GM04504 (cell line): ENCODE measurements at regions not wholly inside any gene's neighbourhood (a gene's known extent, or its start where the extent isn't known, plus 50 kb on each side); places are given as distances from the start of the nearest gene placed in this dataset.

Experiments
- DNase-seq: peaks from one replicate; pipeline ENCODE4 v3.0.0-alpha.2; 2012; ENCODE audit warnings: low read depth

DNA sequence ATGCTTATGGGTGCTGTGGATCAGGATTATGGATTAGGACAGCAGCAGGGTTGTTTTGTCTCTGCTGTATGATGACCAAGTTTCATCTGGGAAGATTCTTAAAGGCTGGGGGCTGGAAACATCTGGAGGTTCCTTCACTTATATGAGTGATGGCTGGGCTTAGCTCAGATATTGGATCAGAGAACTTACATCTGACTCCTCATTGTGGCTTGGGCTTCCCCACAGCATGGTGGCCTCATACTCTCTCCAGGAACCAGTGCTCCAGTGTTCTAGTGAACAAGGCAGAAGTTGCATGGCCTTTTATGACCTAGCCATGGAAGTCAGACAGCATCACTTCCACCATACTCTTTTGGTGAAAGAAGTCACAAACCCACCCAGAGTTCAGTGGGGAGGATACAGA lies 336.1 kb upstream of the TBX3 start:
- DNase-seq = no peak

DNA sequence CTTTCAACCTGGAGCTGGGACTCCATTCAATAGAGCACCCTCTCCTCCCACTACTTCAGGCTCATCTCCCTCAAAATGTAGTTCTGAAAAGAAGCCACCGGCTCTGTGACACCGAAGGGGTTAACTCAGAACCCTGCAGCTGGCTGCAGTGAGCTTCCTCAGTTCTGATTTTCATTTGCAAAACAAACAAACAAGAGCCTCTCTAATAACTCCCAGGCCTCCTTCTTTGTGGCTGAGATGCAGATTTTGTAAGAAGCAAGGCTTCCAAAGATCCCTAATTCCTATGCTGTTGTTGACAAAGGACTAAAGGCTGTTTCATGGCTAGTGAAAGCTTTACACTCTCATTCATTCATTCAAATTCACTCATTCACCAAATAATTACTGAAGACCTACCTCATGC lies 333.4 kb upstream of the TBX3 start:
- no peak for DNase-seq

DNA sequence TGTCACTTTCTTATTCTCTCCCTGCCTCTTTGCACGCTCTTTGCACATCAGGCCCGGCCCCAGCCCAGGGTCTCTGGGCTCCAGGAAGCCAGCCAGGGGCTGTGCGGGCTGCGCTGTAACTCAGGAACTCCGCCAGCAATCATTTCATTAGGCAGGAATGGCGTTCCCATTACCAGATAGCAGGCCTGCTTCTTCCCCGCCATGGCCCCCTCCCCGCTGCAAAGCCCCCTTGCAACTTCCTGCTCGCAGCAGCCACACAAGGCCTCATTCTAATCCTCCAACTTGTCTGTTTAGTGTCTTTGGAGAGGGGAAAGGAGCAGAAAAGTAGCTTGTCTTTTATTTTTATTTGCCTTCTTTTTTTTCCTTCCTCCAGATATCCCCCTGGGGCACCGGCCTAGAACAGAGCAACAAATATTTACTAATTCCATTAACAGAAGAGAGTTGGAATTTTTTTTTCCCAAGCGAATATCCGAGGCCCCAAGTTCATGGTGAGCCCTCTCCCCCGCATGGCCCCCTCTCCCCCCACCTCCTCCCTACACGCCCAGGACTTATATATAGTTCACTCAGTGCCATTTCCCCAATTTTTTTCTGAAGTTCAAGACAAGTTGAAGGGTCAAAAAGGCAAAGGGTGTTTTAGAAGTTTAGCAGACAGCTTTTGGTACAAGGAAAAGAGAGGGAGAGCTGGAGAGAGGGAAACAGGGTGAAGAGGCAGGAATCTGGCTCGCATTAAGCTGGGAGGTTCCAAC lies 329.4 kb upstream of the TBX3 start:
- no peak for DNase-seq

- no peak for DNase-seq
These were observed 328.9 kb upstream of the TBX3 start for GRCh38 chr12:115012861-115013235.

DNA sequence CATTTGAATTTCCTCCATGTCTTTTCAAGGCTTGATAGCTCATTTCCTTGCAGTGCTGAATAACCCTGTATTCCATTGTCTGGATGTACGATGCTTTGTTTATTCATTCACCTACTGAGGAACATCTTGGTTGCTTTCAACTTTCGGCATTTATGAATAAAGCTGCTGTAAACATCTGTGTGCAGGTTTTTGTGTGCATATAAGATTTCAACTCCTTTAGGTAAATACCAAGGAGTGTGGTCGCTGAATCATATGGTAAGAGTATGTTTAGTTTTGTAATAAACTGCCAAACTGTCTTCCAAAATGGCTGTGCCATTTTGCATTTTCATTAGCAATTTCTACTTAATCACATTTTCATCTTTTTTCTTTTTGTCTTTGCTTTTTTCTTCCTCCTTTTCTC lies 327.7 kb upstream of the TBX3 start:
- no peak for DNase-seq

GRCh38 chr12:115010324-115010995 lies 326.5 kb upstream of the TBX3 start:
- DNase-seq = no peak

GRCh38 chr12:115008929-115009328 lies 325.0 kb upstream of the TBX3 start:
- no peak for DNase-seq

- no peak for DNase-seq
These were observed 320.6 kb upstream of the TBX3 start for GRCh38 chr12:115004470-115005146.

GRCh38 chr12:115002434-115002833 lies 318.5 kb upstream of the TBX3 start:
- no peak for DNase-seq

- no peak for DNase-seq
These were observed 317.7 kb upstream of the TBX3 start for GRCh38 chr12:115001571-115002180.

DNA sequence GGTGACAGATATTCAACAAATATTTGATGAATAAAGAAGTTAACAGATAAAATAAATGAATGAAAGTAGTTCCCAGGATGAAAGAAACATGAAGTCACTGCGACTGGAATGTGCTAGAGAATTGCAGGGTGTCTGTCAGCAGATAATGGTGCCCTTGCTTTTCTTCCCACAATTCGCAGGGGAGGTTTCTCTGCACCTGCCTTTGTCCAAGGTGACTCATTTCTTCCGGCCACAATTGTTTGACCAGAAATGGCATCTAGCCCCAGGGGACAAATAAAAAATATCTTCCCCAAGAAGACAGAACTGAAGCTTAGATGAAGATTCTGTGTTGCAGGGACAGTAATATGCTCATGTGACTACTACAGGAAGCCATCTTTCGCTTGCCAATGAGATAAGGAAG lies 316.1 kb upstream of the TBX3 start:
- DNase-seq = no peak

- no peak for DNase-seq
These were observed 314.8 kb upstream of the TBX3 start for GRCh38 chr12:114998750-114999128.

- no peak for DNase-seq
These were observed 314.3 kb upstream of the TBX3 start for GRCh38 chr12:114998118-114998749.

- no peak for DNase-seq
These were observed 312.4 kb upstream of the TBX3 start for GRCh38 chr12:114996382-114996781.

DNA sequence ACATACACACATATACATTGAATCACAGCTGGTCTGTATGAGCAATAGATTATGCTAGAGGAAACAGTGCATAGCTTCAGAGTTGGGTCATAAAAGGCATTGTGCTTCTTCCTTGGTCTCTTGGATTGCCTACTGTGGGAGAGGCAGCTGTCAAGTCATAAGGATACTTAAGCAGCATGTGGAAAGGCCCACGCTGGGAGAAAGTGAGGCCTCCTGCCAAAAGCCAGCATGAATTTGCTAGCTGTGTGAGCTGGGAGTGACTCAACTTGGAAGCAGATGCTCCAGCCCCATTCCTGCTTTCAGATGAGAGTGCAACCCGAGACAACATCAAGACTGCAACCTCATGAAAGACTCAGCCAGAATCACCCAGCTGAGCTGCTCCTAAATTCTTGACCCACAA lies 311.9 kb upstream of the TBX3 start:
- DNase-seq = no peak

- no peak for DNase-seq
These were observed 309.2 kb upstream of the TBX3 start for GRCh38 chr12:114993165-114993564.

DNA sequence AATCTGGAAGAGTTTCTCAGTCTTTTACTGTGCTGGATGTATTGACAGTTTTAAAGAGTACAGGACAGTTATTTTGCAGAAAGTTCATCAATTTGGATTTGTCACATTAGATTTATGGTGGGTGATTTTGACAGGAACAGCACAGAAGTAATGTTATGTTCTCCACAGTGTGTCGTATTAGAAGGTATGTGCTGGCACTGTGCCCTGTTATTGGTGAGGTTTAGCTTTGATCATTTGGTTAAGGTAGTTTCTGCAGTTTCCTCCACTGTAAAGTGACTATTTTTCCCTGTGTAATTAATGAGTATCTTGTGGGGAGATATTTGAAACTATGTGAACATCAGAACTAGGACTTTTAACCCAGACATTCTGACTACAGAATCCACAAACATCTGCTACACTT lies 308.5 kb upstream of the TBX3 start:
- DNase-seq = no peak

DNA sequence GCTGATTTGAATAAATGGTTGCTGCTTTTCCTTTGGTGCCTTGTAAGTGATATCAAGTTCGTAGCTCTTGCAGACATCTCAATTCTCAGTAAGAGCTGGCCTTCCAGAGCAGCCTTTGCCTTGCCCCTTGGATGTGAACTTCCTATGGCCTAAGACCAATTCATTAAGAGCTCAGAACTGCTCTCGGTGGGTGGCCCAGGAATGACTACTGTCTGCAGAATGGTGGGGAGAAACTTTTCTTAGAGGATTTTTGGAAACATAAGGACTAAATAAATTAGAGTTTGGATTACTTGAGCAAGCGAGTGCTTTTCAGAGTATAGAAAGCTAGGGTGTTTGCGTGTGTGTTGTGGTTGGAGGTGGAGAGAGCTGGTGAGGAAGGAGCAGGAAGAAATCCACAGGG lies 306.4 kb upstream of the TBX3 start:
- no peak for DNase-seq

GRCh38 chr12:114986849-114987248 lies 302.9 kb upstream of the TBX3 start:
- no peak for DNase-seq

DNA sequence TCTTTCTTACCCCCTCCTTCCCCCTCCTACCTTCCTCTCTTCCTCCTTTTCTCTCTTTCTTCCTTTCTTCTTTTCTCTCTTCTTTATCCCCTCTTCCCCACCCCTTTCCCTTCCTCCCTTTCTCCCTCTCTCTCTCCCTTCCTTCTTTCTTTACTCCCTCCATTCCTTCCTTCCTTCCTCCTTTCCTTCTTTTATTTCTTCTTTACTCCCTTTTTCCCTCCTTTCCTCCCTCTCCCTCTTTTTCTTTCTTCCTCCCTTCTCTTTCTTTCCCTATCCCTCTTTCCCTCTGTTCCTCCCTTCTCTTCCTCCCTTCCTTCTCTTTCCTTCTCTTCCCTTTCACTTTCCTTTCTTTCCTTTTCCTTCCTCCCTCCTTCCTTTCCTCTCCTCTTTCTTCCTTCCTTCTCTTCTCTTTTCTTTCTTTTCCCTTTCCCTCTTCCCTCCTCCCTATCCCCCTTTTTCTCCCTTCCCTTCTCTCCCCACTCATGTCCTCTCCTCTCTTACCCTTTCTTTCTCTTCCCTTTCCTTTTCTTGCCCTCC lies 302.3 kb upstream of the TBX3 start:
- no peak for DNase-seq

DNA sequence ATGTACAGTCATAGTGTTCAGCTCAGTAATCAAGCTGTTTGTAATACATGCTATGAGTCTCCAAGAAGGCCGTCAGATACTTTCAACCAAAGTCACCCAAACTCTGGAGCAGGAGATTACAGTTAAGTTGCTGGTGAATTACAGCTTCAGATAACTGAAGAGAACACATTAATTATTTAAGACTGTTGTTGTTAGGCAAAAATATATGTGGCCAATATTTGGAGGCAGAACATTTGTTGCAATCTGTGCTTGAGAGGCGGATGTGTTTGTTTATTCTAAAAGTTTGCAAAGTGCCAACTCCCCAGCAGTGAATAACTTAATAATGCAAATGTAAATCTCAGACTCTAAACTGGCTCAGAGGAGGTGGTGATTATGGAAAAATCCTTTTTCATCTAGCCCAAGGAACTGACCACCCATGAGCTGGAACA lies 300.7 kb upstream of the TBX3 start:
- DNase-seq = no peak

DNA sequence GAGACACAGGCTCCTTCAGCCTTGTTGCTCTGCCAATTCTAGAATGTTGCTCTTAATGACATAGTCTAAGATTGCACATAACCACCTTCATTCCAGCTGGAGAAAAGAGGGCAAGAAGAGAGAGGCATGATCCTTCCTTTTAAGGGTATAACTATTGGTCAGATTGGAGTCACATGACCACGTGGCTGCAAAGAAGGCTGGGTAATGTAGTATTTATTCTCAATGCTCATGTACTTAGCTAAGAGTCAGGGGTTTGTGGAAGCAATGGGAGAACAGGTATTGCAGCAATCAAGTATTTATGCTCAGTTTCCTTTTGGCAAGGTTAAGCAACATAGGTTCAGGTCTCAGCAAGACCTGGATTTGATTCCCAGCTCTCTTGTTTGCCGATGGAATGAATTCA lies 298.8 kb upstream of the TBX3 start:
- no peak for DNase-seq
